Natural killer cell (primary cell): ENCODE measurements at regions not wholly inside any gene's neighbourhood (a gene's known extent, or its start where the extent isn't known, plus 50 kb on each side); places are given as distances from the start of the nearest gene placed in this dataset.

Experiments used
- ATAC-seq, 3 donors: fragments of 150-1000 bp in 2 of 3; fragments of 200-7000 bp in 1 of 3; cut with Tn5 transposase; 1 replicate in 1 of 3; 2 replicates in 2 of 3; pipeline ENCODE4 v1.10.0; 2021; ENCODE audit warnings: mild to moderate bottlenecking in 2 of 3, moderate library complexity in 2 of 3
- DNase-seq, 2 donors: peaks; one replicate each; pipeline versions ENCODE4 v3.0.0 to v3.0.0-alpha.2; 2013 to 2021; ENCODE audit warnings: mixed read lengths in 1 of 2
- H3K27ac ChIP-seq: one replicate; pipeline ENCODE4 v1.5.1; 2013; ENCODE audit warnings: mild to moderate bottlenecking, low read length
- H3K27me3 ChIP-seq: one replicate; pipeline ENCODE4 v1.6.1; 2013; ENCODE audit warnings: low read length; ENCODE audit not compliant: control insufficient read depth, insufficient read depth
- H3K36me3 ChIP-seq: one replicate; pipeline ENCODE4 v1.6.1; 2013; ENCODE audit warnings: low read length; ENCODE audit not compliant: control insufficient read depth, insufficient read depth
- H3K4me1 ChIP-seq: one replicate; pipeline ENCODE4 v1.6.1; 2013; ENCODE audit warnings: low read length; ENCODE audit not compliant: control insufficient read depth, insufficient read depth
- H3K4me3 ChIP-seq: one replicate; pipeline ENCODE4 v1.5.1; 2013; ENCODE audit warnings: low read length
- H3K9me3 ChIP-seq: one replicate; pipeline ENCODE4 v1.6.1; 2013; ENCODE audit warnings: low read length; ENCODE audit not compliant: control insufficient read depth, insufficient read depth
- H3K27ac Mint-ChIP-seq, 2 donors: one replicate each; pipeline ENCODE4 v1.8.0; 2022; ENCODE audit warnings: mild to moderate bottlenecking in 2 of 2, mixed read lengths in 2 of 2, moderate library complexity in 1 of 2
- H3K27me3 Mint-ChIP-seq, 2 donors: one replicate each; pipeline ENCODE4 v1.8.0; 2022; ENCODE audit warnings: low read depth in 2 of 2, mixed read lengths in 2 of 2
- H3K36me3 Mint-ChIP-seq: one replicate; pipeline ENCODE4 v1.8.0; 2022; ENCODE audit warnings: mixed read lengths
- H3K4me1 Mint-ChIP-seq, 2 donors: one replicate each; pipeline ENCODE4 v1.8.0; 2022; ENCODE audit warnings: mixed read lengths in 2 of 2
- H3K4me3 Mint-ChIP-seq: one replicate; pipeline ENCODE4 v1.8.0; 2022; ENCODE audit warnings: mild to moderate bottlenecking, moderate library complexity, mixed read lengths
- H3K9me3 Mint-ChIP-seq, 2 donors: one replicate each; pipeline ENCODE4 v1.8.0; 2022; ENCODE audit warnings: mixed read lengths in 2 of 2
- CTCF ChIP-seq: fragments of 200-600 bp; IDR thresholded peaks from one replicate; pipeline ENCODE4 v1.8.0; 2022; ENCODE audit warnings: antibody characterized with exemption
- WGBS: methylation state at CpG from one replicate; pipeline ENCODE4 v1.1.7; 2013; ENCODE audit warnings: missing lambda C conversion rate; ENCODE audit not compliant: insufficient coverage; 5-methylcytosine and 5-hydroxymethylcytosine counted together
- intact Hi-C: fragments of 100-400 bp; cut with micrococcal nuclease; formaldehyde crosslinking; loops from one replicate; pipeline ENCODE4 v1.14.2; 2022

GRCh38 chr15:60086681-60087429, 82.7 kb downstream of the FOXB1 start:
- ATAC-seq = no peak
- H3K4me1 Mint-ChIP-seq = no peaks in the 10 kb centered on the region

GRCh38 chr15:60087561-60087960, 83.5 kb downstream of the FOXB1 start:
- no peak for ATAC-seq
- Histone ChIP-seq H3K27me3 (no peaks in the 10 kb centered on the region), H3K4me1 (no peaks in the 10 kb centered on the region), H3K36me3 (no peaks in the 10 kb centered on the region), H3K4me3 (no peak overlapping the region), H3K9me3 (no peaks in the 10 kb centered on the region), H3K27ac (no peak overlapping the region)
- Mint-ChIP-seq H3K27ac (no peak overlapping the region), H3K9me3 (no peaks in the 10 kb centered on the region), H3K4me3 (no peak overlapping the region), H3K4me1 (no peaks in the 10 kb centered on the region), H3K36me3 (no peaks in the 10 kb centered on the region), H3K27me3 (peaks cover 9 to 36% of the 10 kb centered on the region in 2 donors)
- TF ChIP-seq CTCF = no peak
- no peak for DNase-seq
- intact Hi-C loops = no loop called here

More at GRCh38 chr15:60086681-60087429, 82.7 kb downstream of the FOXB1 start:
- Histone ChIP-seq H3K9me3 (no peaks in the 10 kb centered on the region), H3K4me3 (no peak overlapping the region), H3K4me1 (no peaks in the 10 kb centered on the region), H3K27ac (no peak overlapping the region), H3K36me3 (no peaks in the 10 kb centered on the region), H3K27me3 (no peaks in the 10 kb centered on the region)
- no peak overlapping the region for H3K27ac Mint-ChIP-seq
- H3K4me3 Mint-ChIP-seq = no peak overlapping the region
- peaks cover 6 to 29% of the 10 kb centered on the region in 2 donors for H3K27me3 Mint-ChIP-seq
- intact Hi-C loops = no loop called here
- no peak for TF ChIP-seq CTCF
- no peaks in the 10 kb centered on the region for H3K9me3 Mint-ChIP-seq
- no peak for DNase-seq
- H3K36me3 Mint-ChIP-seq = no peaks in the 10 kb centered on the region
- 92% methylated on average over 8 of the region's 8 CpGs for WGBS

- ATAC-seq (no peak), DNase-seq (no peak)
- Histone ChIP-seq H3K27ac (no peak overlapping the region), H3K4me1 (no peaks in the 10 kb centered on the region), H3K4me3 (no peak overlapping the region), H3K36me3 (no peaks in the 10 kb centered on the region), H3K9me3 (no peaks in the 10 kb centered on the region), H3K27me3 (no peaks in the 10 kb centered on the region)
- no peaks in the 10 kb centered on the region for H3K9me3 Mint-ChIP-seq
- H3K27me3 Mint-ChIP-seq = peaks cover 17 to 48% of the 10 kb centered on the region in 2 donors
- 78% methylated on average over 3 of the region's 3 CpGs for WGBS
- H3K36me3 Mint-ChIP-seq = no peaks in the 10 kb centered on the region
- no peak overlapping the region for H3K27ac Mint-ChIP-seq
- H3K4me1 Mint-ChIP-seq = no peaks in the 10 kb centered on the region
- no peak for TF ChIP-seq CTCF
- no peak overlapping the region for H3K4me3 Mint-ChIP-seq
- intact Hi-C loops = no loop called here
Observed at GRCh38 chr15:60090747-60091146, 86.6 kb downstream of the FOXB1 start.

- no peaks in the 10 kb centered on the region for H3K27me3 ChIP-seq
- no peaks in the 10 kb centered on the region for H3K4me1 Mint-ChIP-seq
- intact Hi-C loops = no loop called here
- no peaks in the 10 kb centered on the region for H3K4me1 ChIP-seq
- no peaks in the 10 kb centered on the region for H3K36me3 ChIP-seq
- no peak for TF ChIP-seq CTCF
- peaks cover 17 to 48% of the 10 kb centered on the region in 2 donors for H3K27me3 Mint-ChIP-seq
- H3K9me3 ChIP-seq = no peaks in the 10 kb centered on the region
- ATAC-seq (no peak), DNase-seq (no peak)
- WGBS = 93% methylated on average over 5 of the region's 5 CpGs
- no peak overlapping the region for H3K27ac Mint-ChIP-seq
- H3K36me3 Mint-ChIP-seq = no peaks in the 10 kb centered on the region
- no peak overlapping the region for H3K27ac ChIP-seq
- no peak overlapping the region for H3K4me3 ChIP-seq
- no peaks in the 10 kb centered on the region for H3K9me3 Mint-ChIP-seq
- no peak overlapping the region for H3K4me3 Mint-ChIP-seq
Observed at GRCh38 chr15:60091157-60091556, 87.0 kb downstream of the FOXB1 start.
